K562 (cell line): ENCODE measurements at regions not wholly inside any gene's neighbourhood (a gene's known extent, or its start where the extent isn't known, plus 50 kb on each side); places are given as distances from the start of the nearest gene placed in this dataset.

Experiments
- ATAC-seq: fragments of 200-7000 bp; cut with Tn5 transposase; 3 replicates; pipeline ENCODE4 v1.9.1; 2020; ENCODE audit warnings: moderate library complexity
- BruUV-seq: library from RNA; stranded (reverse); fragments of 400-500 nt; replicated peaks from 2 replicates; lab custom pipeline; 2021; lab: Mats Ljungman, UMichigan
- CTCF ChIA-PET: fragments of 300-600 bp; formaldehyde crosslinking; extraction: SDS; loops from one replicate; lab custom pipeline; 2021; ENCODE audit warnings: low intra/inter-chr PET ratio; lab: Yijun Ruan, JAX
- POLR2A ChIA-PET: fragments of 300-600, 350-650 bp; sonication (Branson Sonifier 250); formaldehyde crosslinking; extraction: SDS; loops from one replicate; lab custom pipeline; 2021; ENCODE audit warnings: antibody characterized with exemption, inconsistent platforms; lab: Yijun Ruan, JAX
- DNase-seq, 4 experiments: peaks; one replicate each; pipeline versions ENCODE4 v3.0.0 to v3.0.0-alpha.2; 2011 to 2018; ENCODE audit warnings: low spot score in 3 of 4, mixed read lengths in 3 of 4; ENCODE audit errors: extremely low read depth in 1 of 4
- FAIRE-seq: peaks from 2 replicates; lab custom pipeline; 2011; peaks lifted over from hg19 to GRCh38; lab: Jason Lieb, UNC
- H2AFZ ChIP-seq: 2 replicates; pipeline ENCODE4 v1.6.0; 2011; ENCODE audit warnings: low read depth, low read length, control low read depth, inconsistent platforms
- H3K27ac ChIP-seq: fragments of 200-600 bp; 3 replicates; pipeline ENCODE4 v1.8.0; 2011; ENCODE audit warnings: low read depth, mild to moderate bottlenecking, control low read depth, inconsistent platforms, low read length, moderate library complexity, mixed read lengths; ENCODE audit errors: extremely low read depth
- H3K27me3 ChIP-seq, 2 experiments: fragments of 300-600 bp in 1 of 2; 2 replicates in 1 of 2; 3 replicates in 1 of 2; pipeline versions ENCODE4 v1.6.0 to v1.8.0; 2011; ENCODE audit warnings: inconsistent platforms in 2 of 2, low read length in 2 of 2, mild to moderate bottlenecking in 1 of 2, mixed read lengths in 1 of 2, moderate library complexity in 1 of 2; ENCODE audit not compliant: control insufficient read depth in 2 of 2, insufficient read depth in 2 of 2
- H3K36me3 ChIP-seq: fragments of 300-600 bp; 3 replicates; pipeline ENCODE4 v1.8.0; 2011; ENCODE audit warnings: mild to moderate bottlenecking, low read length, inconsistent platforms; ENCODE audit not compliant: control insufficient read depth, insufficient read depth
- H3K4me1 ChIP-seq, 2 experiments: fragments of 200-600 bp in 1 of 2; replicated peaks in 1 of 2; 2 replicates in 1 of 2; 3 replicates in 1 of 2; pipeline versions ENCODE4 v1.5.1 to v1.8.0; 2011; ENCODE audit warnings: inconsistent platforms in 2 of 2, low read length in 2 of 2, mild to moderate bottlenecking in 1 of 2, mixed read lengths in 1 of 2, moderate library complexity in 1 of 2; ENCODE audit not compliant: control insufficient read depth in 2 of 2, insufficient read depth in 2 of 2
- H3K4me2 ChIP-seq: 2 replicates; pipeline ENCODE4 v1.6.1; 2011; ENCODE audit warnings: low read length, control low read depth, inconsistent platforms, mixed read lengths; ENCODE audit not compliant: insufficient read depth
- H3K4me3 ChIP-seq: fragments of 200-600 bp; sonication (generic), shearing (Covaris generic); 2 replicates; pipeline ENCODE4 v1.5.1; 2016; ENCODE audit warnings: control low read depth, inconsistent platforms
- H3K79me2 ChIP-seq: fragments of 200-600 bp; 3 replicates; pipeline ENCODE4 v1.8.0; 2011; ENCODE audit warnings: low read length, inconsistent platforms; ENCODE audit not compliant: control insufficient read depth, insufficient read depth
- H3K9ac ChIP-seq, 2 experiments: 2 replicates each; pipeline versions ENCODE4 v1.6.0 to v1.6.1; 2011; ENCODE audit warnings: low read depth in 2 of 2, low read length in 2 of 2, control low read depth in 1 of 2, inconsistent platforms in 1 of 2, mild to moderate bottlenecking in 1 of 2, mixed read lengths in 1 of 2; ENCODE audit not compliant: insufficient read depth in 1 of 2
- H3K9me1 ChIP-seq: one replicate; pipeline ENCODE4 v1.6.0; 2011; ENCODE audit warnings: inconsistent platforms, mild to moderate bottlenecking, low read length, moderate library complexity; ENCODE audit not compliant: control insufficient read depth, insufficient read depth
- H3K9me3 ChIP-seq: replicated peaks from 2 replicates; pipeline ENCODE4 v1.5.1; 2011; ENCODE audit warnings: low read depth, low read length, inconsistent platforms; ENCODE audit not compliant: control insufficient read depth, insufficient read depth
- H4K20me1 ChIP-seq: replicated peaks from 2 replicates; pipeline ENCODE4 v1.6.1; 2011; ENCODE audit warnings: low read length, inconsistent platforms, mixed read lengths; ENCODE audit not compliant: control insufficient read depth, insufficient read depth
- ATF1 ChIP-seq, 2 experiments: fragments of 450-650 bp in 1 of 2; IDR thresholded peaks; 2 replicates each; pipeline ENCODE4 v1.6.1; 2016; ENCODE audit warnings: missing compliant biosample characterization in 1 of 2, missing genetic modification characterization in 1 of 2
- BRF1 ChIP-seq: IDR thresholded peaks from 3 replicates; pipeline ENCODE4 v1.6.1; 2011; ENCODE audit warnings: borderline replicate concordance, mild to moderate bottlenecking; ENCODE audit not compliant: insufficient read length; ENCODE audit errors: extremely low read depth
- DPF2 ChIP-seq: fragments of 450-650 bp; IDR thresholded peaks from 2 replicates; pipeline ENCODE4 v1.6.1; 2016
- GATAD2A ChIP-seq: fragments of 450-650 bp; IDR thresholded peaks from 2 replicates; pipeline ENCODE4 v1.6.1; 2017
- HCFC1 ChIP-seq: IDR thresholded peaks from 2 replicates; pipeline ENCODE4 v1.6.1; 2012; ENCODE audit warnings: low read depth, low read length, improper control_type of control experiment
- HNRNPL ChIP-seq: fragments of 200-400 bp; formaldehyde crosslinking; IDR thresholded peaks from 2 replicates; pipeline ENCODE4 v1.6.1; 2017; ENCODE audit warnings: low read depth, mild to moderate bottlenecking, low read length
- MAFK ChIP-seq: IDR thresholded peaks from 2 replicates; pipeline ENCODE4 v1.6.1; 2011; ENCODE audit warnings: low read length, improper control_type of control experiment
- SMARCA4 ChIP-seq: fragments of 450-650 bp; IDR thresholded peaks from 2 replicates; pipeline ENCODE4 v1.6.1; 2016
- ZNF12 ChIP-seq: sonication (generic); formaldehyde crosslinking; IDR thresholded peaks from 2 replicates; pipeline ENCODE4 v1.4.0; 2020; ENCODE audit warnings: mild to moderate bottlenecking, missing genetic modification reagents
- ZNF507 ChIP-seq: conservative IDR thresholded peaks from 2 replicates; pipeline ENCODE4 v1.6.1; 2017; ENCODE audit warnings: missing genetic modification characterization, missing compliant biosample characterization
- whole genome bisulfite sequencing: fragments of 100-300 bp; shearing (Covaris generic); methylation state at CpG from one replicate; pipeline ENCODE4 v1.1.6; 2016; ENCODE audit warnings: low coverage, mixed read lengths; ENCODE audit not compliant: insufficient coverage; ENCODE audit errors: missing lambda C conversion rate; 5-methylcytosine and 5-hydroxymethylcytosine counted together
- in situ Hi-C: fragments of 300-500 bp; cut with MboI; formaldehyde crosslinking; loops from 4 replicates; pipeline ENCODE4 v1.15.0; 2018; ENCODE audit warnings: inconsistent platforms, mixed read lengths
- intact Hi-C: fragments of 100-400 bp; cut with micrococcal nuclease; formaldehyde crosslinking; loops from 2 replicates; pipeline ENCODE4 v1.14.2; 2022
- TF ChIP-seq, protein P1 (sequence below): fragments of 250-450 bp; sonication (Bioruptor Pico); IDR thresholded peaks from 2 replicates; pipeline ENCODE4 v1.8.0; 2022; ENCODE audit warnings: inconsistent platforms
- TF ChIP-seq, protein P2 (sequence below): sonication (generic); IDR thresholded peaks from 2 replicates; pipeline ENCODE4 v1.6.1; 2016

DNA sequence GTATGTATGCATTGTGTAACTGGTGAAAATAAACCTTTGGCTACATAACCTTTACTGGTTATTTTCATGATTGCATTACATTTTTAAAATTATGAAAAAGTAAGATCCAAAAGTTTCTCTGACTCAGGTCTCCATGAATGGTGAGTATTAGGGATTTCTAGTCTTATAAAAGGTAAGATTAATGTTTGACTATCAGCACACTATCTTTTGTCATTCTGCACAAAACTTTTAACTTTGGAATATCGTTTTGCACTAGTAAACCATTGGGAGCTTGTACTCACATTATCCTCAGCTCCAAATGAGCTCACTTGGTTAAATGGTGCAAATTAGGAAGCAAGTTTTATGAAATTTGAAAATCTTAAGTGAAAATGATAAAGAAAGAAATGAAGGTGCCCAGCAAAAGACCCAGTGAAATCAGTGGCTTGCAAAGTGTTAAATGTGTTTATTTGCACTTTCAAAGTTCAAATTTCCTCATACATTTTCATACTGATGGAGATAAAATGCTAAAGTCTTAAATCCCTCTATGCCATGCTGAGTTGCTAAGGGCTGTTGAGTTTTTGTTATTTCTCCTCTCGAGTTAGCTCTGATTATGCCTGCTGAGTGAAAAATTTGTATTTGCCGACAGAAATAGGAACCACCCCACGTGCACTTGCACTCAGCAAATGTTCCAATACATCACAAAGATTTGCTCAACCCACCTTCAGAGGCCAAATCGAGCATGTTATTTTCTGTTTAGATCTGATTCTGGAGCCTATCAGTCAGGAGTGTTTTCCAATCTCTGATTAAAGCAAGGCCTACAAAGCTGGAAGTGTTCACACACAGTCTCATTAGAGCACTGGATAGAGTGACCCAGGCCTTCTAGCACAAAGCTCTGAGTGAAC lies 885.7 kb downstream of the NR2F1-AS1 start:
- BruUV-seq: no TSS peak
- no peak for DNase-seq
- H3K4me3 ChIP-seq: no peak overlapping the region
- H3K9ac ChIP-seq: no peak overlapping the region
- TF ChIP-seq ZNF507 (no peak), HNRNPL (no peak), HCFC1 (no peak), GATAD2A (no peak), SMARCA4 (no peak), MAFK (no peak), DPF2 (no peak), ATF1 (CRISPR knock-in tag; IDR thresholded peaks at IDR 0.05) (no peak), ATF1 (tag; IDR thresholded peaks at IDR 0.05) (no peak), ZNF12 (CRISPR knock-in tag) (no peak), BRF1 (no peak)
- TF ChIP-seq, protein P1, sequence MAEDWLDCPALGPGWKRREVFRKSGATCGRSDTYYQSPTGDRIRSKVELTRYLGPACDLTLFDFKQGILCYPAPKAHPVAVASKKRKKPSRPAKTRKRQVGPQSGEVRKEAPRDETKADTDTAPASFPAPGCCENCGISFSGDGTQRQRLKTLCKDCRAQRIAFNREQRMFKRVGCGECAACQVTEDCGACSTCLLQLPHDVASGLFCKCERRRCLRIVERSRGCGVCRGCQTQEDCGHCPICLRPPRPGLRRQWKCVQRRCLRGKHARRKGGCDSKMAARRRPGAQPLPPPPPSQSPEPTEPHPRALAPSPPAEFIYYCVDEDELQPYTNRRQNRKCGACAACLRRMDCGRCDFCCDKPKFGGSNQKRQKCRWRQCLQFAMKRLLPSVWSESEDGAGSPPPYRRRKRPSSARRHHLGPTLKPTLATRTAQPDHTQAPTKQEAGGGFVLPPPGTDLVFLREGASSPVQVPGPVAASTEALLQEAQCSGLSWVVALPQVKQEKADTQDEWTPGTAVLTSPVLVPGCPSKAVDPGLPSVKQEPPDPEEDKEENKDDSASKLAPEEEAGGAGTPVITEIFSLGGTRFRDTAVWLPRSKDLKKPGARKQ (CRISPR knock-in tag): no peak
- TF ChIP-seq, protein P2, sequence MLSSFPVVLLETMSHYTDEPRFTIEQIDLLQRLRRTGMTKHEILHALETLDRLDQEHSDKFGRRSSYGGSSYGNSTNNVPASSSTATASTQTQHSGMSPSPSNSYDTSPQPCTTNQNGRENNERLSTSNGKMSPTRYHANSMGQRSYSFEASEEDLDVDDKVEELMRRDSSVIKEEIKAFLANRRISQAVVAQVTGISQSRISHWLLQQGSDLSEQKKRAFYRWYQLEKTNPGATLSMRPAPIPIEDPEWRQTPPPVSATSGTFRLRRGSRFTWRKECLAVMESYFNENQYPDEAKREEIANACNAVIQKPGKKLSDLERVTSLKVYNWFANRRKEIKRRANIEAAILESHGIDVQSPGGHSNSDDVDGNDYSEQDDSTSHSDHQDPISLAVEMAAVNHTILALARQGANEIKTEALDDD: no peak
- TF ChIP-seq, all 486 proteins: peak for 0
- no peaks in the 10 kb centered on the region for H3K27me3 ChIP-seq
- ATAC-seq (no peak), FAIRE-seq (no peak)
- no peak overlapping the region for H3K4me2 ChIP-seq
- CTCF ChIA-PET: no interaction called here
- H3K27ac ChIP-seq: no peak overlapping the region
- WGBS: 0% methylated on average over 5 of the region's 5 CpGs
- intact Hi-C loops: no loop called here
- H4K20me1 ChIP-seq: no peaks in the 10 kb centered on the region
- H3K36me3 ChIP-seq: no peaks in the 10 kb centered on the region
- POLR2A ChIA-PET: no interaction called here
- H3K9me1 ChIP-seq: no peaks in the 10 kb centered on the region
- no peaks in the 10 kb centered on the region for H3K4me1 ChIP-seq
- H3K9me3 ChIP-seq: no peaks in the 10 kb centered on the region
- no peak overlapping the region for H2AFZ ChIP-seq
- H3K79me2 ChIP-seq: no peaks in the 10 kb centered on the region
- in situ Hi-C loops: no loop called here
